Erythroblast (primary cell): ENCODE measurements at regions not wholly inside any gene's neighbourhood (a gene's known extent, or its start where the extent isn't known, plus 50 kb on each side); places are given as distances from the start of the nearest gene placed in this dataset.

ENCODE experiments used
- GATA1 ChIP-seq: IDR thresholded peaks from 2 replicates; pipeline ENCODE4 v1.6.1; 2011; ENCODE audit warnings: low read depth, mild to moderate bottlenecking, control low read depth, low read length, moderate library complexity
- POLR2A ChIP-seq: IDR thresholded peaks from 2 replicates; pipeline ENCODE4 v1.6.1; 2011; ENCODE audit warnings: mild to moderate bottlenecking, low read length

DNA sequence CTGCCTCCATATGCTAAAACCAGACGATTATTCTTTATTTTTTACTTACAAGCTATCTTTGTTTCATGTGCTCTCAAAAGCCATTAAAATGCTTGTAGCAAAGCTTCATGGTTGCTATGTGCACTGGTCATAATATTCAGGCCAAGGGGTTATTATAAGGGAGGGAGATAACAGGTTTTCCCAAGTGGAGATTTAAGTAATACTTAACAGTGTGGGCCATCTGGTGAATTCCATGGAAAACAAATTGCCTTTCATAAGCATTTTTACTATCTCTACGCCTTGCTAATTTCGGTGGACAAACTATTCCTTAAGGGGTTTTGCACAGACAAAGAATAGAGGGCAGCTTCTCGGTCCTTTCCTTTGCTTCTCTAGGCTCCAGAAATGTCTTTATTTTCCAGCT is 137.8 kb downstream of the NUF2 start:
- no peak for TF ChIP-seq POLR2A
- no peak for TF ChIP-seq GATA1
